Right lobe of liver (tissue), 6 donors: ENCODE measurements at regions not wholly inside any gene's neighbourhood (a gene's known extent, or its start where the extent isn't known, plus 50 kb on each side); places are given as distances from the start of the nearest gene placed in this dataset.

ENCODE experiments used
- ATAC-seq, 4 donors: fragments of 200-7000 bp; cut with Tn5 transposase; one replicate each; pipeline ENCODE4 v1.9.1; 2020; ENCODE audit warnings: mild to moderate bottlenecking in 4 of 4, moderate library complexity in 4 of 4
- DNase-seq, 3 donors: peaks; one replicate each; pipeline ENCODE4 v3.0.0-alpha.2; 2020
- H3K27ac ChIP-seq, 3 donors: fragments of 200-600 bp; one replicate each; pipeline ENCODE4 v1.8.0; 2022
- H3K27me3 ChIP-seq, 2 donors: fragments of 200-600 bp; one replicate each; pipeline ENCODE4 v1.8.0; 2022
- H3K36me3 ChIP-seq, 4 donors: fragments of 200-600 bp; sonication (generic) in 1 of 4; one replicate each; pipeline versions ENCODE4 v1.5.1 to v1.8.0; 2017 to 2022; ENCODE audit warnings: control low read depth in 1 of 4
- H3K4me1 ChIP-seq, 4 donors: fragments of 200-600 bp; sonication (generic) in 1 of 4; one replicate each; pipeline versions ENCODE4 v1.5.1 to v1.8.0; 2017 to 2022; ENCODE audit warnings: control low read depth in 1 of 4
- H3K4me3 ChIP-seq, 3 donors: fragments of 200-600 bp; one replicate each; pipeline ENCODE4 v1.8.0; 2022
- H3K9me3 ChIP-seq, 4 donors: fragments of 200-600 bp; sonication (generic) in 1 of 4; one replicate each; pipeline versions ENCODE4 v1.5.1 to v1.8.0; 2017 to 2022; ENCODE audit warnings: control low read depth in 1 of 4
- POLR2A ChIP-seq: fragments of 450-650 bp; IDR thresholded peaks from one replicate; pipeline ENCODE4 v1.6.1; 2017; ENCODE audit warnings: antibody characterized with exemption, mild to moderate bottlenecking
- WGBS: methylation state at CpG from one replicate; pipeline ENCODE4 v1.1.6; 2018; ENCODE audit warnings: low coverage, low lambda C conversion rate; ENCODE audit not compliant: insufficient coverage; ENCODE audit errors: missing lambda C conversion rate; 5-methylcytosine and 5-hydroxymethylcytosine counted together
- intact Hi-C, 2 donors: fragments of 100-400 bp; cut with DNase I; formaldehyde crosslinking; loops; one replicate each; pipeline versions ENCODE4 v1.11.2 to v1.14.1; 2022
- TF ChIP-seq, protein P1 (sequence below), 4 donors: fragments of 200-600 bp in 3 of 4; fragments of 450-650 bp in 1 of 4; IDR thresholded peaks; one replicate each; pipeline versions ENCODE4 v1.5.1 to v1.8.0; 2016 to 2022; ENCODE audit warnings: antibody characterized with exemption in 4 of 4, mild to moderate bottlenecking in 2 of 4
- donor health status: DM: no; HTN: yes; CAD: no.
- donor health status: DM: no; HTN: no; CAD: no.
- donor health status: DM: no; HTN: no; CAD: no.
- donor health status: DM: no; HTN: yes; CAD: no.
- donor health status: DM: no; HTN: yes; CAD: no.

DNA sequence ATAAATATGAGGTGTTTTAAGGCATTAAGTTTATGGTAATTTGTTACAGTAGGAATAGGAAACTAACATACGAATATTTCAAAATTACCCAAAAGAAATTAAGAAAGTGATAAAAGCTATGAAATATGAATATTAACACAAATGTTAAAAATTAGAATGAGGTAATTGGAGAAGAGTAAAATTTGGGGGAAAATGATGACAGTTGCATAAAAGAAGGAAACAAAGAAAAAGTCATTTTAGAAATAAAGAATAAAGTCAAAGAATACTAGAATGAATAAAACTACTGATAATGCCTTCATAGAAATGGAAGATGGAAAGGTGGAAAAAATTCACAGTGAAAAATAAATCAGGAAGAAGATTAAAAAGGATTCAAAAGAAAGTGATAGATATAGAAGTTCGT is 522.9 kb upstream of the NR3C2 start:
- Histone ChIP-seq H3K36me3 (no peaks in the 10 kb centered on the region), H3K9me3 (no peaks in the 10 kb centered on the region), H3K4me1 (no peaks in the 10 kb centered on the region), H3K27ac (no peak overlapping the region), H3K27me3 (peaks cover 0 to 3% of the 10 kb centered on the region in 2 donors), H3K4me3 (no peak overlapping the region)
- 51% methylated on average over 2 of the region's 2 CpGs for WGBS
- TF ChIP-seq, protein P1, sequence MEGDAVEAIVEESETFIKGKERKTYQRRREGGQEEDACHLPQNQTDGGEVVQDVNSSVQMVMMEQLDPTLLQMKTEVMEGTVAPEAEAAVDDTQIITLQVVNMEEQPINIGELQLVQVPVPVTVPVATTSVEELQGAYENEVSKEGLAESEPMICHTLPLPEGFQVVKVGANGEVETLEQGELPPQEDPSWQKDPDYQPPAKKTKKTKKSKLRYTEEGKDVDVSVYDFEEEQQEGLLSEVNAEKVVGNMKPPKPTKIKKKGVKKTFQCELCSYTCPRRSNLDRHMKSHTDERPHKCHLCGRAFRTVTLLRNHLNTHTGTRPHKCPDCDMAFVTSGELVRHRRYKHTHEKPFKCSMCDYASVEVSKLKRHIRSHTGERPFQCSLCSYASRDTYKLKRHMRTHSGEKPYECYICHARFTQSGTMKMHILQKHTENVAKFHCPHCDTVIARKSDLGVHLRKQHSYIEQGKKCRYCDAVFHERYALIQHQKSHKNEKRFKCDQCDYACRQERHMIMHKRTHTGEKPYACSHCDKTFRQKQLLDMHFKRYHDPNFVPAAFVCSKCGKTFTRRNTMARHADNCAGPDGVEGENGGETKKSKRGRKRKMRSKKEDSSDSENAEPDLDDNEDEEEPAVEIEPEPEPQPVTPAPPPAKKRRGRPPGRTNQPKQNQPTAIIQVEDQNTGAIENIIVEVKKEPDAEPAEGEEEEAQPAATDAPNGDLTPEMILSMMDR (IDR thresholded peaks at IDR 0.05) = no peak
- TF ChIP-seq POLR2A = no peak
- intact Hi-C loops = no loop called here
- DNase-seq (no peak), ATAC-seq (no peak)

DNA sequence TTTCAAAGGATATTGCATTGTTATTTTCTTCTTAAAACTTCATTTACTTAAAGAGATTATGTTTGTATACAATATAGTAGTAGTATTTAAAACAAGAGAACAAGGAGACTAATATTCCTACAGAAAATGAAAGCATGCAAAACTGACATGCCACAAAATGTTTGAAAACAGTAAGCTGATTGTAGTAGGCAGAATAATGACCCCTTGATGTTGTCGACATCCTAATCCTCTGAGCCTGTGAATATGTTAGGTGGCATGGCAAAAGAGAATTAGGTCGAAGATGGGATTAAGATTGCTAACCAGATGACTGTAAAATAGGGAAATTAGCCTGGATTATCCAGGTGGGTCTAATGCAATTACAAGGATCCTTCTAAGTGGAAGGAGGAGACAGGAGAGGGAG is 522.2 kb upstream of the NR3C2 start:
- intact Hi-C loops = no loop called here
- Histone ChIP-seq H3K36me3 (no peaks in the 10 kb centered on the region), H3K27me3 (peaks cover 0 to 3% of the 10 kb centered on the region in 2 donors), H3K27ac (no peak overlapping the region), H3K4me1 (no peaks in the 10 kb centered on the region), H3K4me3 (no peak overlapping the region), H3K9me3 (no peaks in the 10 kb centered on the region)
- TF ChIP-seq POLR2A = no peak
- TF ChIP-seq, protein P1 (IDR thresholded peaks at IDR 0.05) = no peak
- 19% methylated on average over 2 of the region's 2 CpGs for WGBS
- DNase-seq = no peak
- no peak for ATAC-seq

- H3K4me3 ChIP-seq = no peak overlapping the region
- H3K4me1 ChIP-seq = no peaks in the 10 kb centered on the region
- no peaks in the 10 kb centered on the region for H3K9me3 ChIP-seq
- no peaks in the 10 kb centered on the region for H3K36me3 ChIP-seq
- intact Hi-C loops = no loop called here
- no peak for TF ChIP-seq POLR2A
- TF ChIP-seq, protein P1 (IDR thresholded peaks at IDR 0.05) = no peak
- H3K27me3 ChIP-seq = no peaks in the 10 kb centered on the region
- ATAC-seq (no peak), DNase-seq (no peak)
- no peak overlapping the region for H3K27ac ChIP-seq
- WGBS = 37% methylated on average over 2 of the region's 2 CpGs
Measured at GRCh38 chr4:148962539-148963290, 520.5 kb upstream of the NR3C2 start.

GRCh38 chr4:148961526-148961925 is 519.3 kb upstream of the NR3C2 start:
- ATAC-seq = no peak
- H3K4me1 ChIP-seq = no peaks in the 10 kb centered on the region
- intact Hi-C loops = no loop called here
- H3K9me3 ChIP-seq = no peaks in the 10 kb centered on the region
- WGBS = 57% methylated on average over 4 of the region's 4 CpGs
- DNase-seq = no peak
- H3K27me3 ChIP-seq = no peaks in the 10 kb centered on the region
- TF ChIP-seq POLR2A = no peak
- TF ChIP-seq, protein P1 (IDR thresholded peaks at IDR 0.05) = no peak
- H3K27ac ChIP-seq = no peak overlapping the region
- H3K36me3 ChIP-seq = no peaks in the 10 kb centered on the region
- H3K4me3 ChIP-seq = no peak overlapping the region
